Uterus (tissue), 2 donors: ENCODE measurements at regions not wholly inside any gene's neighbourhood (a gene's known extent, or its start where the extent isn't known, plus 50 kb on each side); places are given as distances from the start of the nearest gene placed in this dataset.

Source experiments
- POLR2A ChIP-seq, 2 donors: fragments of 450-650 bp; IDR thresholded peaks; one replicate each; pipeline ENCODE4 v1.6.1; 2016; ENCODE audit warnings: antibody characterized with exemption in 2 of 2, mild to moderate bottlenecking in 1 of 2, moderate library complexity in 1 of 2
- TF ChIP-seq, protein P1 (sequence below), 4 experiments: fragments of 200-600 bp in 2 of 4; fragments of 450-650 bp in 2 of 4; sonication (generic) in 2 of 4; IDR thresholded peaks; one replicate each; pipeline ENCODE4 v1.5.1; 2016 to 2019; ENCODE audit warnings: antibody characterized with exemption in 4 of 4, mild to moderate bottlenecking in 2 of 4, moderate library complexity in 1 of 4

DNA sequence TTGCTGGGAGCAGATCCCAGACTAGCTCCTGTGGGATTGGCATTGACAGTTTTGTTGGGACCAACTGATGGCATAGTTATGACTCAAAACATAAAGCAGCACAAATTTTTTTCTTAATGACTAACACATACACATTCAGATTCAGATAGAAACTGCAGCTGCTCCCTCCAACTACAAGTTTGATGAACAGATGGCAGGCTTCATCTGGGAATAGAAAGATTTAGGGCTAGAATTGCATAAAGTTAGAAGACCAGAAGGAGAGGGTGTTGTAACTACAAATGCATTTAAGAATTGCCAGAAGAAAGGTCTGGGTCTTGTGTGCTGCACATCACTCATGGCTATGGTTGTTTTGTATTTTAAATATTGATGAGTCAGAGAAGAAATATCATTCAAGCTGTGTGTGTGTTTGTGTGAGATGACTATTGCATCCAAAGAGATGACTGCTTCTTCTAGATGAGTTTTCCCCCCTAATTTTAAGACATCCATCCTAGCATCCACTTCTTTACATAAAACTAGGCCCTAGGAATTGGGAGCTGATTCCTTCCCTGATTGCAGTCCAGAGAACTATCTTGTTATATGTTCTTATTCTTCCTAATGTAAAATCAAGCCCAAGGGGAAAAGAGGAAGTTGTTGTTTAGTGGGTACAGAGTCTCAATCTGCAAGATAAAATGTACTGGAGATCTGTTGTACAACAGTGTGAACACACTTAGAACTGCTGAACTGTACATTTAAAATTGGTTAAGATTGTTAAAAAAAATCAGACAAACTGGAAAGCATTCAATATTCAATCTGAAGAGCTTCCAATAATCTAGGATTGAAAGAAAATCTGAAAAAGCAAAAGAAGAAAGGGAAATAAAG is 175.1 kb downstream of the PARM1 start:
- TF ChIP-seq, protein P1, sequence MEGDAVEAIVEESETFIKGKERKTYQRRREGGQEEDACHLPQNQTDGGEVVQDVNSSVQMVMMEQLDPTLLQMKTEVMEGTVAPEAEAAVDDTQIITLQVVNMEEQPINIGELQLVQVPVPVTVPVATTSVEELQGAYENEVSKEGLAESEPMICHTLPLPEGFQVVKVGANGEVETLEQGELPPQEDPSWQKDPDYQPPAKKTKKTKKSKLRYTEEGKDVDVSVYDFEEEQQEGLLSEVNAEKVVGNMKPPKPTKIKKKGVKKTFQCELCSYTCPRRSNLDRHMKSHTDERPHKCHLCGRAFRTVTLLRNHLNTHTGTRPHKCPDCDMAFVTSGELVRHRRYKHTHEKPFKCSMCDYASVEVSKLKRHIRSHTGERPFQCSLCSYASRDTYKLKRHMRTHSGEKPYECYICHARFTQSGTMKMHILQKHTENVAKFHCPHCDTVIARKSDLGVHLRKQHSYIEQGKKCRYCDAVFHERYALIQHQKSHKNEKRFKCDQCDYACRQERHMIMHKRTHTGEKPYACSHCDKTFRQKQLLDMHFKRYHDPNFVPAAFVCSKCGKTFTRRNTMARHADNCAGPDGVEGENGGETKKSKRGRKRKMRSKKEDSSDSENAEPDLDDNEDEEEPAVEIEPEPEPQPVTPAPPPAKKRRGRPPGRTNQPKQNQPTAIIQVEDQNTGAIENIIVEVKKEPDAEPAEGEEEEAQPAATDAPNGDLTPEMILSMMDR (IDR thresholded peaks at IDR 0.05), result no peak
- TF ChIP-seq POLR2A (IDR thresholded peaks at IDR 0.05), result no peak
